Neuron (in vitro differentiated cells): ENCODE measurements at regions not wholly inside any gene's neighbourhood (a gene's known extent, or its start where the extent isn't known, plus 50 kb on each side); places are given as distances from the start of the nearest gene placed in this dataset.

Experiments
- H2AFZ ChIP-seq: one replicate; pipeline ENCODE4 v1.6.1; 2013; ENCODE audit warnings: low read depth, mild to moderate bottlenecking, inconsistent platforms, low read length, moderate library complexity
- H3K27me3 ChIP-seq: one replicate; pipeline ENCODE4 v1.6.1; 2013; ENCODE audit warnings: low read length; ENCODE audit not compliant: insufficient read depth
- H3K36me3 ChIP-seq: one replicate; pipeline ENCODE4 v1.6.1; 2013; ENCODE audit warnings: low read length; ENCODE audit not compliant: insufficient read depth
- H3K4me1 ChIP-seq: one replicate; pipeline ENCODE4 v1.6.1; 2013; ENCODE audit warnings: low read length; ENCODE audit not compliant: insufficient read depth
- H3K4me3 ChIP-seq: 2 replicates; pipeline ENCODE4 v1.5.1; 2013; ENCODE audit warnings: mild to moderate bottlenecking, low read length, moderate library complexity
- H3K9me3 ChIP-seq: one replicate; pipeline ENCODE4 v1.6.1; 2013; ENCODE audit warnings: low read length

DNA sequence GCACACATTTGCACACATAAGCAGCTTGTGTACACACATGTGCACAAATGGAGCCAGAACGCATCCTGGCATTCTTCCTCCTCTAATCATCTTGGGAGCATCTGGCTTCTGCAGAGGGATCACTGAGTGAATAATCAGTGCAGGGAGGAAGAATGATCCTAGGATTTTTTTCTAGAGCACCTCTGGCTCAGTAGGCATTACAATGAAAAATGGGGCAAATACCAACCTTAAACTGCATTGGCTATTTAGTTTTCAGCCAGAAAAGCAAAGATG lies 205.7 kb upstream of the TCF21 start:
- Histone ChIP-seq H3K27me3 (no peaks in the 10 kb centered on the region), H3K9me3 (no peaks in the 10 kb centered on the region), H3K36me3 (no peaks in the 10 kb centered on the region), H3K4me3 (no peak overlapping the region), H2AFZ (no peak overlapping the region), H3K4me1 (peaks cover 11% of the 10 kb centered on the region)

DNA sequence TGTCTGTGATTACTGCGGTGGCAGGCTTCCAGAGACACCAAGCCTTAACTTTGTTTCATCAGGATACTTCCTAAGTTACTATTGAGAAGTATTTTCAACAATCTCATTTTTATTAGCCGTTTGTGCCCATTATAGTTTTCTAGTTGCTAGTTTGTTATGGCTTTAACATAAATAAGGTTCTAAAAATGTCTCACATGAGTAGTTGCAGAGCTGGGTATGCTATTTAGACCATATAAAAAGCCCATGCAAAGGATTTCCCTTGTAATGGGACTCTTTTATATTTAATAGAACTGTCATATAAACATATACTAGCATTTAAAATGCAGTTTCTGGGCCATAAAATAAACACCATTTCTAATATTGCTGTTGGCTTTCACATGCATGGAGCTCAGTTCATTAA lies 205.3 kb upstream of the TCF21 start:
- no peaks in the 10 kb centered on the region for H3K9me3 ChIP-seq
- H3K4me1 ChIP-seq, result peaks cover 11% of the 10 kb centered on the region
- H3K36me3 ChIP-seq, result no peaks in the 10 kb centered on the region
- no peak overlapping the region for H3K4me3 ChIP-seq
- H3K27me3 ChIP-seq, result no peaks in the 10 kb centered on the region
- H2AFZ ChIP-seq, result no peak overlapping the region

DNA sequence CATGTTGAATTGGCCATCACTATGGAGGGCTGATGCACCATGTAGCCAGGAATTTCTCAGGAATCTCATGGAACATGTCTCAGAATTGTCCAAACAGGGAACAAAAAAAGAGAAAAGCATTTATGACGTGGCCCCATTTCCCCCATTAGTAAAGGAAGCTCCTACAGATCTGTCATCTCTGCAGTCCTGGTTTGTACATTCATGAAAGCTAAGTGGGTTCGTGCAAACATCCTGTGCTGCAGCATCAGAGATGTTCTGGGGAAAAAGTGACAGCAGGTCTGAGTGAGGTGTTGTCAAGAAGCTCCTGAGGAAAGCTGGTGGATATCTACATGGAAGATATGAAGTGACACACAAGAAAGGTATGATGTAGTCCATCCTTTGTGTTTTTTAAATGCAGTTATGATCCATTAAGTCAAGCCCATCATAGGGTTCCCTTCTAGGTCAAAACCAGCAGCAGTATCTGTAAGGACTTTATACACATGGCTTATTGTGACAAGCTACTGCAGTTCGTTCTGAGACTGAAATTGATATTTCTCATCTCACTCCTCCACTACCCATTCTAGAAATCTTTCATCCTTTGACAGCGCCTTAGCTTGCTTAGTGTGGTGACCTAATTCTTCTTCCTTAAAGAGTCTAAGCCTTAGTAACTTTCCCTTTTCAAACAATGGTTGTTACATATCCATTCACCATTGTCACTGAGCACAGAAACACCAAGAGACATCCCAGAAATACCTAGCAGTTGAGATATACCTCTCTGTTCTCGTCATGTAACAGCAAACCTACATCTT lies 200.0 kb upstream of the TCF21 start:
- no peaks in the 10 kb centered on the region for H3K27me3 ChIP-seq
- H3K36me3 ChIP-seq, result no peaks in the 10 kb centered on the region
- no peaks in the 10 kb centered on the region for H3K9me3 ChIP-seq
- no peak overlapping the region for H3K4me3 ChIP-seq
- H3K4me1 ChIP-seq, result peaks cover 5% of the 10 kb centered on the region
- no peak overlapping the region for H2AFZ ChIP-seq

DNA sequence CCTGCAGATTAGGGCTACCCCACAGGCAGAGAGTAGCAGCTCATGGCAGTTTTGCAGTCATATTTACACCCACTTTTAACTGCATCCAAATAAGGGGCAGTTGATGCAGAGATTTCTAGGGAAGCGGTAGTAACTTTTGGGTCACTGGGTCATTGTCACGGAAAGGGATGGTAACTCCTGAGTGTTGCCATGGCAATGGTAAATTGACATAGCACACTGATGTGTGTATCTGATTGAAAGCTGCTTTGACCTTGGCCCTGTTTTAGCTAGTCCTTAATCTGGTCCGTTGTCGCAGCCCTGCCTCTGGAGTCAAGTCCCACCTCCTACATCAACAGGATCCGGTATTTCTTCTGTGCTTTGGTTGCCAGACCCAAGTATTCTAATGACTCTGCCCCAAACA lies 199.1 kb upstream of the TCF21 start:
- H3K27me3 ChIP-seq, result no peaks in the 10 kb centered on the region
- H3K9me3 ChIP-seq, result no peaks in the 10 kb centered on the region
- no peak overlapping the region for H3K4me3 ChIP-seq
- no peaks in the 10 kb centered on the region for H3K36me3 ChIP-seq
- H2AFZ ChIP-seq, result no peak overlapping the region
- H3K4me1 ChIP-seq, result peaks cover 5% of the 10 kb centered on the region

DNA sequence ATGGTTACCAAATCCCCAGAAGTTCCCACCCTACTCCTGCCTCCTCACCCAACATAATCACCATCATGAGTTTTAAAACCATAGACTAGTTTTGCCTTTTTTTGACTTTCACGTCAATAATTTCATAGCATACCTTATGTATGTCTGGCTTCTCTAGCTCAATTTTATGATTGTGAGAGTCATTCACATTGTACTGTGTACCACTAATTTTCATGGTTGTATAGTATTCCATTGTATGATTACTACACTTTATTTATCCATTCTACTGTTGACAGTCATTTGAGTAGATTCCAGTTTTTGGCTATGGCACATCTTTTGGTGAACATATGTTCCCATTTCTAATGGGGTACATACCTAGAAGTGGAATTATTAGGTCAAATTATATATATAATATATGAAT lies 195.3 kb upstream of the TCF21 start:
- no peaks in the 10 kb centered on the region for H3K36me3 ChIP-seq
- no peaks in the 10 kb centered on the region for H3K9me3 ChIP-seq
- no peak overlapping the region for H3K4me3 ChIP-seq
- no peak overlapping the region for H2AFZ ChIP-seq
- no peaks in the 10 kb centered on the region for H3K27me3 ChIP-seq
- H3K4me1 ChIP-seq, result peaks cover 5% of the 10 kb centered on the region

DNA sequence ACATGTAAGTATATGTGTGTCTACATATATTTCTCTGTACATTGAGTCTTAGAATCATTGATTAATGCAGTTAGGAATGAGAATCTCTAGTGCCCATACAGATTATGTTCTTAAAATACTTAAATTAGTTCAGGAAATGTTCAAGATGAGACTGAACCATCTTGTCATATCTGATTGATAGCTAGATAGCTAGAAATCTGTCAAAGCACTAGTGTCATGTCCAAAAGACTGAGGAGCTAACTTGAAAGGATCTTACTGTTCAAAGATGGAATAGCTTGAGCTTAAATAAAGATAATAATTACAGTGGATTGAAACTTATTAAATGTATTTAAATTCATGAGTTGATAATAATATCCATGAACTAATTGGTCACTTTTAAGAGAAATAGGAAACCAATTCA lies 191.7 kb upstream of the TCF21 start:
- H3K27me3 ChIP-seq, result no peaks in the 10 kb centered on the region
- no peak overlapping the region for H3K4me3 ChIP-seq
- no peaks in the 10 kb centered on the region for H3K36me3 ChIP-seq
- no peaks in the 10 kb centered on the region for H3K9me3 ChIP-seq
- H2AFZ ChIP-seq, result no peak overlapping the region
- H3K4me1 ChIP-seq, result no peaks in the 10 kb centered on the region

DNA sequence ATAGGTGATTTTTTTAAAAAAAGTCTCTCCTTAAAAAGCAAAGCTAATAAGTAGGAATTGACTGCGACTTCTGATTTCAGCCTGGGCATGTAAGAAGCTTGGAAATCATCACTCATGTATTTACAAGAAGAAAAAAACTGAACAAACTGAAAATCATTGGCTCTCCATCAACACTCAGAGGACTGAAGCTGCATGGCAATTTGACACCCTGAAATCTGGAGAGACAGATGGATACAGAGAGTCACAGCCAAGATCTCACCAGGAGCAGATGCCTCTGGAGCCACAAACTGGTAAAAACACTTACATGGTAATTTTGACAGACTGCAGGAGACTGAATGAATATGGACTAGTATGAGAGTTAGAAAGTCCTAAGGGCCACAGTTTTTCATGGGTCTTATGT lies 191.2 kb upstream of the TCF21 start:
- Histone ChIP-seq H3K4me1 (no peaks in the 10 kb centered on the region), H3K36me3 (no peaks in the 10 kb centered on the region), H3K27me3 (no peaks in the 10 kb centered on the region), H3K9me3 (no peaks in the 10 kb centered on the region), H2AFZ (no peak overlapping the region), H3K4me3 (no peak overlapping the region)

DNA sequence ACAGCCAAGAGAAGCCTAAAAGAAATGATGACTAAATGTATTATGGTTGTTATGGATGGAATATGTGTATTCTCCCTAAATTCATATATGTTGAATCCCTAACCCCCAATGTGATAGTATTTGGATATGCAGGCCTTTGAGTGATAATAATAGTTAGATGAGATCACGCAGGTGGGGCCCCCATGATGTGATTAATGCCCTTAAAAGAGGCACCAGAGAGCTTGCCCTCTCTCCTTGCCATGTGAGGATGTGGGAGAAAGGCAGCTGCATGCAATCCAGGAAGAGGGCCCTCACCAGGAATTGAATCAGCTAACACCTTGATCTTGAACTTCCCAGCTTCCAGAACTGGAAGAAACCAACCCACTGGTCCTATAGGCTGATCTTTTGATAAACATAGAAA lies 190.6 kb upstream of the TCF21 start:
- H3K4me3 ChIP-seq, result no peak overlapping the region

DNA sequence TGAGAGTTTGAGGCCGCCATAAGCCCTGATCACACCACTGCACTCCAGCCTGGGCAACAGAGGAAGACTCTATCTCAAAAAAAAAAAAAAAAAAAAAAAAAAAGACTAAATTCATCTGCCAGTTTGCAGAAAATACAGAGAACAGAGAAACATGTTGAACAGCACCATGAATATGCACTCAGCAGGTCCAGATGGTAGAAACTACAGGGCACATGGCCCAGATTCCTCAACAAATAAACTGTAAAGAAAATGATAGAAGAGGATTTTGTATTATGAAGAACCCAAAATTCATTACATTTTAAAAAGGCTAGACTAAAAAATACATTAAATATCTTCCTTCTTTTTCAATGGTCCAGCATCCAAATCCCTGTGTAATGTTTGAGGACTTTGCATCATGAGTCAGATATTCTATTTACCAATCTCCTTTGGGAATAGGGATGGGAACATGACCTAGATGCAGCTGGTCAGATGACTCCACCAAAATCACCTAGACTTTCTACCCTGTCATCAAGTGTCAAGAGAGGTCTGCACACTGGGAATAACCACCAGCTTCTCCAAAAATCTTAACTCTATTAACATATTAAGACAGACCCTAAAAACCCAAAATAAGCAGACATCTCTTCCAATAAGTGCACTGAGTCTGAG lies 189.1 kb upstream of the TCF21 start:
- Histone ChIP-seq H3K27me3 (no peaks in the 10 kb centered on the region), H3K9me3 (no peaks in the 10 kb centered on the region)

More for the DNA sequence above, 190.6 kb upstream of the TCF21 start:
- H3K27me3 ChIP-seq, result no peaks in the 10 kb centered on the region
- no peaks in the 10 kb centered on the region for H3K9me3 ChIP-seq
- H3K36me3 ChIP-seq, result no peaks in the 10 kb centered on the region
- no peak overlapping the region for H2AFZ ChIP-seq
- no peaks in the 10 kb centered on the region for H3K4me1 ChIP-seq

DNA sequence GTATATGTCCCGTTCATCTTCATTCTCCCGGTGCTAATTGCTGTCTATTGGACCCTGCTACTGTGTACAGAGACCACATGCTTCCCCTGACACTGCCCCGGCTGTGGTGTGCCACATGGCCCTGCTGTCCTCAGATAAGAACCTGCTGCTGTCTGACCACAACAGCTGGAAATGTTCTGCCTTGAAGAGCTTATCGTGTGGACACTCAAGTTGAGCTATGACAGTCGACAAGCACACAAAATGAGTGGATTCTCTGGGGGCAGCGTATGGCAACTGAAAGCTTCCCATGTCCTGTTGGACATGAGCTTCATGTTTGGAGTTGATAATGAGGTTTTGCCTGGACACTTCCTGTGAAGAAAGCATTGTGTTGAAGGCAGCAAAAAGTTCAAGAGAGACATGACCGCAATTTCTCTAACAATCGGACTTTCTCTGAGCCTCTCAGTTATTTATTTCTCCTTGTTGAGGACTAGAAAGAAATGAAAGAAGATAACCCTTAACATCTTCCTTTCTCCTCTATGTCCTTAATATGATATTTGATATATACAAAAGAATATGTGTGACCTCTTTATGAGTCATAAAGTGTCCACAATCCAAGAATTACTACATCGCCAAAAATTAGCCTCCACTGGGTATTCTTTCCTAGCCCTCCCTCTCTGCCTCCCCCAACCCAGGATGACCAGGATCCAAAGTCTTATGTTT lies 187.1 kb upstream of the TCF21 start:
- Histone ChIP-seq H3K36me3 (no peaks in the 10 kb centered on the region), H3K4me1 (no peaks in the 10 kb centered on the region), H3K27me3 (no peaks in the 10 kb centered on the region), H2AFZ (no peak overlapping the region), H3K9me3 (no peaks in the 10 kb centered on the region), H3K4me3 (no peak overlapping the region)

More for the DNA sequence above, 189.1 kb upstream of the TCF21 start:
- no peaks in the 10 kb centered on the region for H3K36me3 ChIP-seq
- no peak overlapping the region for H3K4me3 ChIP-seq
- no peaks in the 10 kb centered on the region for H3K4me1 ChIP-seq
- H2AFZ ChIP-seq, result no peak overlapping the region

DNA sequence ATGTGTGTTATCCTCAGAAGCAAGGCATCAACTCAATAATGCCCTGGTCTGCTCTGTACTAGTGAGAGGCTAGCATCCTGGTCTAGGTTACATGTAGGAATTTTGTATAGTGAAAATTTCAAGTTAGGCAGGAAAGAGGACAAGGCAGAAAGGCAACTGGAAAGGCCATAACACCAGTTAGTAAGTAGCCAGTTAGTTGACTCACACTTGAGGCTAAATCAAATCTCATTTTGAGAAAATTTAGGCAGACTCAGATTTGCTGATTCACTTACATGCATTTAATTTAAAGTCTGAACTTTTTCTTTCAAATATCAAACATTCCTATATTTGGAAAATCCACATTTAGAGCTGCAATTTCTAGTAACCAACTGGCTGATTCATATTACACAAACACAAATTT lies 184.5 kb upstream of the TCF21 start:
- H3K4me1 ChIP-seq, result no peaks in the 10 kb centered on the region

DNA sequence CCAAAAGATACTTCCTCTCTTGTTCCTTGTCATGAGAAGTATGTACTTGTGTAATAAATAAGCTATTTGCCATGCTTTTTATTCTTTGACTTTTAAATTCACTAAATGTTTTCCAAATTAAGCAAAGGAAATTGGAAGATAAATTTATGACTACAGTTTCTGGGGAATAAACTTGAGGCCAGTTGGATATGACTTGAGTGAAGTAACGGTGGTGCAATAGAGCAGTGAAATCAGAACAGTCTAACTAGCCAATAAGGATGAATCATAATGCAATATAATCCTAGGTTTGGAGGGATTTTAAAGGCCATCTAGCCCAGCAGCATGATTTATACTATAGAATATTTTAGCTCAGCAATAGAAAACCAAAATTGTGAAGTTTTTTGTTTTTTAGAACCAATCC lies 183.8 kb upstream of the TCF21 start:
- no peaks in the 10 kb centered on the region for H3K4me1 ChIP-seq
- H2AFZ ChIP-seq, result no peak overlapping the region
- H3K4me3 ChIP-seq, result no peak overlapping the region
- H3K36me3 ChIP-seq, result no peaks in the 10 kb centered on the region
- no peaks in the 10 kb centered on the region for H3K27me3 ChIP-seq
- H3K9me3 ChIP-seq, result no peaks in the 10 kb centered on the region

More for the DNA sequence above, 184.5 kb upstream of the TCF21 start:
- Histone ChIP-seq H3K36me3 (no peaks in the 10 kb centered on the region), H3K27me3 (no peaks in the 10 kb centered on the region), H3K4me3 (no peak overlapping the region), H3K9me3 (no peaks in the 10 kb centered on the region), H2AFZ (no peak overlapping the region)

DNA sequence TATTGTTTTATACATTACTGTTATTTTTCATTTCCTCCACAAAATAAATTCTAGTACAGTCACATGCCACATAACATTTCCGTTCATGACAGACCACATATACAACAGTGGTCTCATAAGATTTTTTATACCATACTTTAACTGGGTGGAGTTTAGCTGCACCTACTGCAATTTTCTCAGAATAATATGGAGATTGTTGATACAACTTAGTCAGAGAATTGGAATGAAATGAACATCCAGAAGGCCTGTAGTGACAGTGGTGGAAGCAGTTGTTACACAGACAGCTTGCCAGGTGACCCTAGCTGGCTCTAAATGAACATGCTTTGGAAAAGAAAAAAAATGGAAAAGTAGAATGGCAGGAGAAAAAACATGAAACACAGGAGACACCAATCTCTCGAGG lies 183.2 kb upstream of the TCF21 start:
- Histone ChIP-seq H3K9me3 (no peaks in the 10 kb centered on the region), H3K4me1 (no peaks in the 10 kb centered on the region), H2AFZ (no peak overlapping the region), H3K36me3 (no peaks in the 10 kb centered on the region), H3K4me3 (no peak overlapping the region), H3K27me3 (no peaks in the 10 kb centered on the region)
